GM19043 (cell line): ENCODE measurements at regions not wholly inside any gene's neighbourhood (a gene's known extent, or its start where the extent isn't known, plus 50 kb on each side); places are given as distances from the start of the nearest gene placed in this dataset.

Experiments
- ATAC-seq: cut with Tn5 transposase; IDR thresholded peaks from one replicate; pipeline ENCODE4 v1.9.1; 2021; ENCODE audit warnings: low read depth; ENCODE audit not compliant: unreplicated experiment

- ATAC-seq, result no peak
These were observed 522.2 kb upstream of the SUCLG2 start for GRCh38 chr3:68176600-68176999.

DNA sequence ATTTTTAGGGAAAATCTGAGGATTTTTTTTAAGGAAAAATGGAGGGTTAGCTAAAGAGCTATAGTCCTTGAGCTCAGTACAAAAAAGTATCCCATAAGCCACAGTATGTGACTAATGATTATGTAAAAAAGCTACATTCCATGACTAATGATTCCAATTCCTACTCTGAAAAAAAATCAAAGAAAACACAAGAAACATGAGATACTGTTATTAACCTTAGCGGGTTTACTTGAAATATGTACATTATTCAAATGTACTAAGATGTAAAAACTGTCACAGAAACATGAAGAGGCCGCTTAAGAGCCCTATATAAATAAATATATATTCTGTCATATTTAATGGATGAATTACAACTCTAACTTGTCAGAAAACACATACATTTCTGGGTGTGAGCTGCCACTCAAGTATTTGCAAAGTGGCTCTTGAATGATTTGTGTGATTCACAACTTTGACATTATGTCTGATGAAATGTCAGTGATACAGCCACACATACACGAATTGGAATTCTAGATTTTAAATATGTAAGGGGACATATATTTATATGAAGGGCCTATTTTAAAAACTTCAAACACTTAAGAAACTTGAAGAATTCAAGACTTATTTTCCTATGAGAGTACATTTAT is 518.7 kb upstream of the SUCLG2 start:
- ATAC-seq, result no peak

GRCh38 chr3:68172039-68172438 is 517.6 kb upstream of the SUCLG2 start:
- ATAC-seq, result no peak

GRCh38 chr3:68163968-68164367 is 509.6 kb upstream of the SUCLG2 start:
- ATAC-seq, result no peak

GRCh38 chr3:68163062-68163461 is 508.6 kb upstream of the SUCLG2 start:
- no peak for ATAC-seq

- ATAC-seq, result no peak
These were observed 508.2 kb upstream of the SUCLG2 start for GRCh38 chr3:68162644-68163043.

GRCh38 chr3:68151359-68151758 is 496.9 kb upstream of the SUCLG2 start:
- ATAC-seq, result no peak

GRCh38 chr3:68148447-68148846 is 494.0 kb upstream of the SUCLG2 start:
- ATAC-seq, result no peak

- ATAC-seq, result no peak
These were observed 488.0 kb upstream of the SUCLG2 start for GRCh38 chr3:68142441-68142840.

DNA sequence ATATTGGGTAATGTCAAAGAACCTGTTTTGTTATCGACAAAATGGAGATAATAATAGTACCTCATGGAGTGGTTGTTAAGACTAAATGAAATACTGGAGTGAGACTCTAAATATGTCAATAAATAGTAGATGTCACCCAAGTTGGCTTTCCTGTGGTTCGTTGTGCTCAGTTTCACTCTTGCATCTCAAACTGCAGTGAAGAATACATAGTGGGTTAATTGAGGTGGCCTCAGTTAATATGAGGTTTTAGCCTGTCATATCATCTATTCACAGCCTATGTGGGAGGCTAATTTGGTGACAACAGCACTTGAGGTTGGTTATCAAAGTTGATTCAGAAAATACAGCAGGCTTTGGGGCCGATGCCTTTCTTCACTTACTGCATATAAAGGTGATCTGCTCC is 485.5 kb upstream of the SUCLG2 start:
- no peak for ATAC-seq

DNA sequence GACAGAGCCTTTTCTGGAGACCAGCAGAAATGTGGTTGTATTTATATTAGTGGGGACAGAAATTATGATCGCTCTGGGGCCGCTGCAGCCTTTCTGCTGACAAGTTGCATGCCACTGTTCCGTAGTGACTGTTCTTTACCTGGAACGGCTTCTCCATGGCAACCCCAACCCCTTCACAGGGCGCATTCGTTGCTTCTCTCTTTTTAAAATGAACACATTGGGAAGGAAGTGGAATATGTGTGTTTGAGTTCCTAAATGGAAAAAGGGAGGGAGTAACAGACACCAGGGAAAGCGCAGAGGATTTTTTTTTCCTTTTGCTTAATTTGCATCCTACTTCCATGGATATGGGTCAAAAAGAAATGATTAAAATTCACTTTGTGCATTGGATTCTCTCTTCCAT is 482.0 kb upstream of the SUCLG2 start:
- no peak for ATAC-seq

DNA sequence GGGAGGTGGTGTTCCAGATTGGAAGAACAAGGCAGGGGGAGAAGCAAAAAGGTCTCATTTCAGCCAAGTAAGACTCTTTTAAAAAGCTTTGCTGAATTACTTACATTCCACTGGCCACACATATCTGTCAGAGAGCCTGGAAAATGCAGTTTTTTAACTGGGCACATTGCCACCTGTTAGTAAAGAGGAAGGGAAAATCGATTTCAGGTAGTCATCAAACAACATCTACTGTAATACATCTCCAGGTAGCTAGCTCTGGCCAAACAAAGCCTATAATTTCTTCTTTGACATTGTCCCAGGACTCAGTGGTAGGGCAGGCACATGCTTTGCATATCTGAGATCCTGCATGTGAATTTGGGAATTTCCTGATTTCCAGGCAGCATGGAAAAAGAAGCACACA is 480.7 kb upstream of the SUCLG2 start:
- no peak for ATAC-seq

DNA sequence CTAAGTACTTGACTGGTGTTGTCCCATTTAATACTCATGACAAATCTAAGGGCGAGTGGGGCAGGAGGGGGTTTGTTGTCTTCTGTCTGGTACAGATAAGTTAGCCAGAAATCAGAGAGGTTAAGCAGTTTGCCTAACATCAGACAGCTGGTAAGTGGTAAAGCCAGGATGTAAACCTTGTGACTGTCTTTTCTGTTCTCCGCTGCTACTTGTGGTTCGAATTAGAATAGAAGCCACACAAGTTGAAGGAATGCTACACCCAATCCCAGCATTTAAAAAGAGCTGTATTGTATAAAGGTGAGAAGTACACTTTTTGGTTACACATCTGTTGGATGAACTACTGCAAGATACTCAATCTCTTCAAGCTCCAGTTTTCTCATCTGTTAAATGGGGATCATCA is 474.7 kb upstream of the SUCLG2 start:
- no peak for ATAC-seq

DNA sequence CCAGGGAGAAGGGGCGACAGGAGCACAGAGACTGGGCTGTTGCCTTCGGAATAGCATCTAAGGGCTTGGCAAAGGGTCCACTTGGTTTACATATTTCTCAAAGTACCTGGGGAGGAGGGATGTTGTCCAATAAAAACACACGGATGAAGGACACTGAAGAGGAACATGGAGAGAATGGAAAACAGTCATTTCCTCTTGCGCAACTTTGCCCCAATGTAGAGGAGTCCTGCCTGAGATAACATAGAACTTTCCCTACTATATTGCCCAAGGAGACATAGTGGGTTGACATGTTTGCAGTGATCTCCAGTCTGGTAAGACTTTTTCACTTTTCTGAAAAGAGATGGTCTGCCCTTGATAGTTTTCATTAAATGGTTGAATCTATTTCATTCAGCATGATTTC is 468.8 kb upstream of the SUCLG2 start:
- no peak for ATAC-seq

- no peak for ATAC-seq
These were observed 466.9 kb upstream of the SUCLG2 start for GRCh38 chr3:68121287-68121686.

- ATAC-seq, result no peak
These were observed 462.2 kb upstream of the SUCLG2 start for GRCh38 chr3:68116580-68116979.

DNA sequence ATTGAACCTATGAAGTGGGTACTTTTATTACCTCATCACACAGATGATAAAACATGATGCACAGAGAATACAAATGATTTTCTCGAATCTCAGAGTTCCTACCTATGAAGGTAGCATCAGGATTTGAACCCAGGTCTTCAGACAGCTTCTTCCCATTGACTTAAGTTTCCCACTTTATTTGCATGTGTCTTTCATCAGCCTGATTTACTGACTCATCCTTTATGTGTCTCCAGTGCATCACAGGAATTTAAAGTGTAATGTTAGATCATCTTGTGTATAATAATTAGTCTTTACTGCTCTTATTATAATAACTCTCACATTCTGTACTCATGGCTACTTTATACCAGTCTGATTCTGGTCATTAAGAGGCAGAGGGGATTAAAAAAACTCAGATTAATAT is 449.4 kb upstream of the SUCLG2 start:
- no peak for ATAC-seq

- ATAC-seq, result no peak
These were observed 436.2 kb upstream of the SUCLG2 start for GRCh38 chr3:68090571-68090970.

GRCh38 chr3:68089572-68090011 is 435.2 kb upstream of the SUCLG2 start:
- no peak for ATAC-seq

DNA sequence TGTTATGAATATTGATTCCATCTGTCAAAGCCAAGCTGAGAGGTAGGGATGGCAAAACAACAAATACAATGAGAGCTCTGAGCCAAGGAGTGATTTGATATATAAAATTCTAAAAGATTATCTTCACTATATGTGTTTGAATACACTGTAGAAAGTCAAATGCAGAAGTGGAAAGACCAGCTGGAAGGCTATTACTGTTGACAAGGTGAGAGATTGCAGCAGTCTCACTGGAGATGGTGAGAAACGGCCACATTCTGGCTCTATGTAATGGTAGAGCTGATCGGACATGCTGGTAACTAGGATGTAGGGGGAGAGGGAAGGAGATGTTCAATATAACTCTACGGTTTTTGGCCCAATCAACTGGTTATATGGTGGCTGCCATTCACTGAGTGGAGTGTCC is 434.2 kb upstream of the SUCLG2 start:
- ATAC-seq, result no peak

GRCh38 chr3:68088216-68088615 is 433.8 kb upstream of the SUCLG2 start:
- no peak for ATAC-seq

DNA sequence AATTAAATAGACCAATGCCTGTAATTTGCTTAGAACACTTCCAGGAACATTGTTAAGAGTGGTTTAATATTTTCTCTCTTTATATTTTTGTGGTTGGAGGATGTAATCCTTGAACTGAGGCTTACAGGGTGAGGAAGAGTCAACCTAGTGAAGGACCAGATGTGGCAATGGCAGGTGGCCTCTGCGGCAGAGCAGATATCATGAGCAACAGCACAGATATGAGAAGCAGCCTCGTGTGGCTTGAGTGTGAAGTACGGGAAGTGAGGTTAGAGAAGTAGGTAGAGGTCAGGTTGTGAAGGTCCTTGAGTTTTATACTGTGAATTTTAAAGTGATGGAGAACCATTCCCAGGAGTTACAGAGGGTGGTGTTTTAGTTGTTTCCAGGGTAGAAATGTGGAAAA is 417.6 kb upstream of the SUCLG2 start:
- ATAC-seq, result no peak

DNA sequence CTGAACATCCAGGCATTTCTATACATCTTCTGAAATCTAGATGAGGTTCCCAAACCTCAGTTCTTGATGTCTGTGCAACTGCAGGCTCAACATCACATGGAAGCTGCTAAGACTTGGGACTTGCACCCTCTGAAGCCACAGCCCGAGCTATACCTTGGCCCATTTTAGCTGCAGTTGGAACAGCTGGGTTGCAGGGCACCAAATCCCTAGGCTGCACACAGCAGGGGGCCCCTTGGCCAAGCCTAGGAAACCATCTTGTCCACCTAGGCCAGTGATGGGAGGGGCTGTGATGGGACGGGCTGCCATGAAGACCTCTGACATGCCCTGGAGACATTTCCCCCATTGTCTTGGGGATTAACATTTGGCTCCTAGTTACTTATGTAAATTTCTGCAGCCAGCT is 415.8 kb upstream of the SUCLG2 start:
- ATAC-seq, result no peak
